ENCODE measurements at regions not wholly inside any gene's neighbourhood (a gene's known extent, or its start where the extent isn't known, plus 50 kb on each side); places are given as distances from the start of the nearest gene placed in this dataset.

- Histone ChIP-seq H3K4me2 (ENCODE audit: low read depth, low read length, poor library complexity, severe bottlenecking) (no peak overlapping the region), H3K9me2 (replicated peaks; ENCODE audit: low read depth, low read length) (no peaks in the 10 kb centered on the region), H3K27me3 (ENCODE audit: insufficient read depth, low read length, poor library complexity, severe bottlenecking) (no peaks in the 10 kb centered on the region), H3K36me3 (ENCODE audit: insufficient read depth, low read length) (no peaks in the 10 kb centered on the region), H3F3A (ENCODE audit: low read depth) (no peaks in the 10 kb centered on the region), H3K4me3 (ENCODE audit: low read length, poor library complexity, severe bottlenecking) (no peak overlapping the region), H2AFZ (ENCODE audit: low read length) (no peak overlapping the region), H4K20me1 (ENCODE audit: insufficient read depth, low read length, poor library complexity, severe bottlenecking) (no peaks in the 10 kb centered on the region), H3K9me3 (ENCODE audit: insufficient read depth, low read depth, low read length) (no peaks in the 10 kb centered on the region), H3K4me1 (ENCODE audit: insufficient read depth, low read length, poor library complexity, severe bottlenecking) (peaks cover 8% of the 10 kb centered on the region), H3K9ac (ENCODE audit: low read depth, low read length, poor library complexity, severe bottlenecking) (no peak overlapping the region), H3K79me2 (ENCODE audit: insufficient read depth, low read length) (no peaks in the 10 kb centered on the region)
- no peak for TF ChIP-seq EZH2phosphoT487 (IDR thresholded peaks at IDR 0.05; ENCODE audit: borderline replicate concordance)
These were observed 175.2 kb downstream of the PSAT1 start for GRCh38 chr9:78472111-78472510.

DNA sequence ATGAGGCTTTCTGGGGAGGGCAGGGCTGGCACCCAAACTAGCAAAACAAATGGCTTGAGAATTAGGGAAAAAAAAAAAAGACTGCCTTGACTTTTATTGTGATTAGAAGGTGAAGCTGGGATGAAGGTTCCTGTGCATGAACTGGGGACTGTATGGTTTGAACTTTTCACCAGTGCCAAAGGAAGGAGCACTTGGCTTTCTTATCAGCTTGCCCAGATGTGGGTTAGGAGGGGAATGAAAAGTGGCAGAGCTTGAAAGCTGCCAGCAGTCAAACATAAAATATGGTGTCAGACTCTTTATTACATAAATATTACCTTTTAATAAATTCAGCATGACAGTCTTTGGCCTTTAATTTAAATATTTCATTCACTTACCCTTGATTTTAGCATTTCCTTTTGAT is 182.5 kb downstream of the PSAT1 start:
- Histone ChIP-seq H3K9ac (ENCODE audit: low read depth, low read length, poor library complexity, severe bottlenecking) (no peak overlapping the region), H3K9me3 (ENCODE audit: insufficient read depth, low read depth, low read length) (0 out of 2 replicates have a peak, but pooled peaks cover 5% of the 10 kb centered on the region), H4K20me1 (ENCODE audit: insufficient read depth, low read length, poor library complexity, severe bottlenecking) (no peaks in the 10 kb centered on the region), H3F3A (ENCODE audit: low read depth) (no peaks in the 10 kb centered on the region), H3K27me3 (ENCODE audit: insufficient read depth, low read length, poor library complexity, severe bottlenecking) (no peaks in the 10 kb centered on the region), H3K9me2 (replicated peaks; ENCODE audit: low read depth, low read length) (no peaks in the 10 kb centered on the region), H3K4me2 (ENCODE audit: low read depth, low read length, poor library complexity, severe bottlenecking) (no peak overlapping the region), H3K4me1 (ENCODE audit: insufficient read depth, low read length, poor library complexity, severe bottlenecking) (no peaks in the 10 kb centered on the region), H2AFZ (ENCODE audit: low read length) (no peak overlapping the region), H3K79me2 (ENCODE audit: insufficient read depth, low read length) (no peaks in the 10 kb centered on the region), H3K4me3 (ENCODE audit: low read length, poor library complexity, severe bottlenecking) (no peak overlapping the region), H3K36me3 (ENCODE audit: insufficient read depth, low read length) (no peaks in the 10 kb centered on the region)
- TF ChIP-seq EZH2phosphoT487 (IDR thresholded peaks at IDR 0.05; ENCODE audit: borderline replicate concordance) = no peak
- TF ChIP-seq CTCF (conservative IDR thresholded peaks at IDR 0.05; ENCODE audit: low read length) = no peak

GRCh38 chr9:78486661-78487060 is 189.7 kb downstream of the PSAT1 start:
- Histone ChIP-seq H3K9ac (ENCODE audit: low read depth, low read length, poor library complexity, severe bottlenecking) (no peak overlapping the region), H3F3A (ENCODE audit: low read depth) (no peaks in the 10 kb centered on the region), H3K79me2 (ENCODE audit: insufficient read depth, low read length) (no peaks in the 10 kb centered on the region), H3K9me2 (replicated peaks; ENCODE audit: low read depth, low read length) (no peaks in the 10 kb centered on the region), H3K4me1 (ENCODE audit: insufficient read depth, low read length, poor library complexity, severe bottlenecking) (no peaks in the 10 kb centered on the region), H4K20me1 (ENCODE audit: insufficient read depth, low read length, poor library complexity, severe bottlenecking) (no peaks in the 10 kb centered on the region), H3K4me2 (ENCODE audit: low read depth, low read length, poor library complexity, severe bottlenecking) (no peak overlapping the region), H3K27me3 (ENCODE audit: insufficient read depth, low read length, poor library complexity, severe bottlenecking) (no peaks in the 10 kb centered on the region), H2AFZ (ENCODE audit: low read length) (no peak overlapping the region), H3K36me3 (ENCODE audit: insufficient read depth, low read length) (no peaks in the 10 kb centered on the region), H3K4me3 (ENCODE audit: low read length, poor library complexity, severe bottlenecking) (no peak overlapping the region), H3K9me3 (ENCODE audit: insufficient read depth, low read depth, low read length) (0 out of 2 replicates have a peak, but pooled peaks cover 5% of the 10 kb centered on the region)
- TF ChIP-seq EZH2phosphoT487 (IDR thresholded peaks at IDR 0.05; ENCODE audit: borderline replicate concordance) (no peak), CTCF (conservative IDR thresholded peaks at IDR 0.05; ENCODE audit: low read length) (no peak)

DNA sequence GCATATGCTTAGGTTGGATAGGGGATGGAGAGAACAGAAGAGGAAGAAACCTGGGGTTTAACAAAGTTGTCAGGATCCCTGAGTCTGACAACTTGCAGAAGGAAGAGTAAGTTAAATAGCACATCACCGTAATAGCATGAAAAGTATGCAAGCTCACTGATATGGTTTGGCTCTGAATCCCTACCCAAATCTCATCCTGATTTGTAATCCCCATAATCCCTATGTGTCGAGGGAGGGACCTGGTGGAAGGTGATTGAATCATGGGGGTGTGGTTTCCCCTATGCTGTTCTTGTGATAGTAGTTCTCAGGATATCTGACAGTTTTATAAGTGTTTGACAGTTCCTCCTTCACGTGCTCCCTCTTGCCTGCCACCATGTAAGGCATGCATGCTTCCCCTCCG is 193.3 kb downstream of the PSAT1 start:
- H3K36me3 ChIP-seq (ENCODE audit: insufficient read depth, low read length) = no peaks in the 10 kb centered on the region
- no peaks in the 10 kb centered on the region for H3K27me3 ChIP-seq (ENCODE audit: insufficient read depth, low read length, poor library complexity, severe bottlenecking)
- no peaks in the 10 kb centered on the region for H3K79me2 ChIP-seq (ENCODE audit: insufficient read depth, low read length)
- H4K20me1 ChIP-seq (ENCODE audit: insufficient read depth, low read length, poor library complexity, severe bottlenecking) = no peaks in the 10 kb centered on the region
- H3K4me3 ChIP-seq (ENCODE audit: low read length, poor library complexity, severe bottlenecking) = no peak overlapping the region
- H3K9me3 ChIP-seq (ENCODE audit: insufficient read depth, low read depth, low read length) = no peaks in the 10 kb centered on the region
- no peak for TF ChIP-seq EZH2phosphoT487 (IDR thresholded peaks at IDR 0.05; ENCODE audit: borderline replicate concordance)
- TF ChIP-seq CTCF (conservative IDR thresholded peaks at IDR 0.05; ENCODE audit: low read length) = no peak
- H3K4me1 ChIP-seq (ENCODE audit: insufficient read depth, low read length, poor library complexity, severe bottlenecking) = no peaks in the 10 kb centered on the region
- H3F3A ChIP-seq (ENCODE audit: low read depth) = no peaks in the 10 kb centered on the region
- H3K9ac ChIP-seq (ENCODE audit: low read depth, low read length, poor library complexity, severe bottlenecking) = no peak overlapping the region
- H2AFZ ChIP-seq (ENCODE audit: low read length) = no peak overlapping the region
- no peak overlapping the region for H3K4me2 ChIP-seq (ENCODE audit: low read depth, low read length, poor library complexity, severe bottlenecking)
- no peaks in the 10 kb centered on the region for H3K9me2 ChIP-seq (replicated peaks; ENCODE audit: low read depth, low read length)
